SH-SY5Y (cell line): ENCODE measurements at regions not wholly inside any gene's neighbourhood (a gene's known extent, or its start where the extent isn't known, plus 50 kb on each side); places are given as distances from the start of the nearest gene placed in this dataset.

ENCODE experiments used
- GATA2 ChIP-seq: IDR thresholded peaks from 2 replicates; pipeline ENCODE4 v1.6.1; 2011; ENCODE audit warnings: mild to moderate bottlenecking, low read depth, low read length
- GATA3 ChIP-seq: IDR thresholded peaks from 2 replicates; pipeline ENCODE4 v1.6.1; 2011; ENCODE audit warnings: low read depth, mild to moderate bottlenecking, low read length, moderate library complexity

DNA sequence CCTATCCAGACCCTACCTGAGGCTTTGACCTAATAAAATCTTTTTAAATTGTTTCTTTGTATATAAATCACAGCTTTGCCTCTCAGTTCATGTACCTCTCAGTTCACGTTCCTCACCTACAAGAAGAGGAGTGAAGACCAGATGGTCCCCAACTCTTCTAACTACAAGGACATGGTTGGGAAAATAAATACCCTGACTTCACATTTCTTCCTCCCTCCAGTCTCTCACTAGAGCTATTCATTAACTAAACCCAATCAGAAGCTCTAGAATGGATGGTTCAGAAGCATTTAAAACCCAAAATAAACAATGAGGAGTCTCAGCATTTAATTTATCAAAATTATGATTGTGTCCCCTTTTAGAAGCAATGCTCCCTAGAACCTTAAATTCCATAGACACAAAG is 97.3 kb upstream of the AGTR1 start:
- TF ChIP-seq GATA2: no peak
- no peak for TF ChIP-seq GATA3

DNA sequence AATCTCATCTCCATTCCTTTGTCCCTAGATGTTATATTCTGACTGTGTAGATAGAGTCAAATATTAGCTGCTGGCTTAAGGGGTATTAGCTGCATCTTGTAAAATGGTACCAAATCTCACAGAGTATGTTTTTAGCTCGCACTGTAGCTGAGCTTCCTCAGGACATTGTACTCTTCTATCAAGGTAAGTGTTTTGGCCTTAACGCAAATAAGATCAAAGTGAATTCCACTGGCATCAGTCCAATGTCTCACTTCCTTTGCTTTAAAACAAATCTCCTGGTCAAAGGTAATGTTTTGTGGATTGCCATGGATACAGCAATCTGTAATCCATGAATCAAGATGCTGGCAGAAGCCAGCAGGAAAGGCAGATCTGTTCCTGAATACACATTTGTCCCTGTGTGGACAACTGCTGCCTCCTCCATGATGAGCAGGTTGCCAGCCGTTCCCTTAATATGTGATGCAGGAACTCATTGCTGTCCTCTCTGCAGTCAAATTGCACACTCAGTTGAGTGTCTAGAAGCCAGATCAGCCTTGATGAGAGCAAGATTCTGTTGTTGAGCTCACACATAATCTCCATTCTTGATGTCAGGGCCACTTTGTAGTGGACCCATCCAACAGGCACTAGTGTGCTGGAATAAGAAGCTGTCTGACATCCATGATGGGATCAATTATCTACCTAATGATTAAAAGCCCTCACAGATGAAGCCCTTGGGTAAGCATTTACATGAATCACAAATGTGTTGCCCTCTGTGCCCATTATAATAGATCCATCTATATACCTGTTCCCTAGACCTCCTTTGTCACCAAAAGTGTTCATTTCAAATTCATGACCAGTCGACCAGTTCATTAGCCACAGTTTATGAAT is 96.6 kb upstream of the AGTR1 start:
- TF ChIP-seq GATA2 (no peak), GATA3 (no peak)

DNA sequence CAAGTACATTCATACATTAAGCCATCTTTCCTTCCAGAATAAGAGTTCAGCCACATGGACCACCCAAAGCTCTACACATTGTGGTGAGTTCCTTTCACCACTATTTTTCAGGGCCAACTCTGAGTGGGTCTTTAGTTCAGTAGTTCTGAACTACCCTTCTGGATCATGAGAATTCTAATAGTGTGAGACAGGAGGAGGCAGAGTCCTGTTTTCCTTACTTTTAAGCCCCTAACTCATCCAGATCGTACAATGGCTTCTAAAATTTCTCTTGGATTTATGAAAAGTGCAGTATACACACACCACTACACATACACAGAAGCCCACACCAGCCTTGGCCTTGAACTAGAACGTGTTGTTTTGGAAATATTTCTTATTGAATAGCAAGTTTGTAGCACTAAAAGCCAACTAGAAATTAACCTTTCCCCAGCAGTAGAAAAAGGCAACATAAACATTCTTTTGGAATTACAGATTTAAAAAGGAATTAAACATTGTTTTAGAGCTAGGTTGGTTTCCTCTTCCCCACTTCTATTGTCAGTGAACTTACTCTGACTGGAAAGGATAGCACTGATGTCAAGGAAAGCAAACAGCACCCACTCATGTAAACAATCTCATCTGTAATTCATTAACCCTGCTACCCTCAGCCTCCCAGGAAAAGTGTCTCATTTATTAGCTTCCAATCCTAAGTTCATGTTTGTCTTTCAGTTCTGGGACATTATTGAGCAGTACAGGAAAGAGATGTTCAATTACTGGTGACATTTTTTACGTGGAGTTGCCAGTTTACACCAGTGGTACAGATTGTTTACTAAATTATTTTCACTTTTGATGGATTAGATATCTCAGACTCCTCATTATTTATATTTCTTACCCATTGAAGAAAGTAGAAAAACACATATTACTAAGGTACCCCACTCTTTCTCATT is 95.7 kb upstream of the AGTR1 start:
- TF ChIP-seq GATA2 (no peak), GATA3 (no peak)

DNA sequence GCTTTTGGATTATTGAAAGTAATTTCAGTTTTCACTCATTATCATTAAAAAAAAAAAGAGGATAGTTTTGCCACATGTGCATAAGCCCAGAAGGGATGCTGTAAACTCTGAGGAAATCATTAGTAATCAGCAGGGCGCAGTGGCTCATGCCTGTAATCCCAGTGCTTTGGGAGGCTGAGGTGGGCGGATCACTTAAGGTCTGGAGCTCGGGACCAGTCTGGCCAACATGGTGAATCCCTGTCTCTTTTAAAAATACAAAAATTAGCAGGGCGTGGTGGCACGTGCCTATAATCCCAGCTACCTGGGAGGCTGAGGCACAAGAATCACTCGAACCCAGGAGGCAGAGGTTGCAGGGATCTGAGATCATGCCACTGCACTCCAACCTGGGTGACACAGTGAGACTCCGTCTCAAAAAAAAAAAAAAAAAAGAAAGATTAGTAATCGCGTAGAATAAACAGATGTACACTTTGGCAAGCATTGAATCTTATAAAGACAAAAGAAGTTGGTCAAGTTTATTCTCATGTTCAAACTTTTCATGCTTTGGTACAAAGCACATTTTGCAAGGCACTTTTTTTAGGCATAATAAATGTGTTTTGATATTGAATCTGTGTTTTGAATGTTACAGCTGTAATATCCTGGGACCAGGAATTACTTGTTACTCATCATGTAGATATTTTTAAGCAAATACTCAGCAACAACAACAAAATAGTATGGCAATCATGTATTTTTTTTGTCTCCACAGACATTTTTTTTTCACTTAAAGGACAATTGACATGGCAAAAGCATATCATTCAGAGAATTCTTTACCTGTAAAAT is 93.2 kb upstream of the AGTR1 start:
- TF ChIP-seq GATA2 (no peak), GATA3 (no peak)

DNA sequence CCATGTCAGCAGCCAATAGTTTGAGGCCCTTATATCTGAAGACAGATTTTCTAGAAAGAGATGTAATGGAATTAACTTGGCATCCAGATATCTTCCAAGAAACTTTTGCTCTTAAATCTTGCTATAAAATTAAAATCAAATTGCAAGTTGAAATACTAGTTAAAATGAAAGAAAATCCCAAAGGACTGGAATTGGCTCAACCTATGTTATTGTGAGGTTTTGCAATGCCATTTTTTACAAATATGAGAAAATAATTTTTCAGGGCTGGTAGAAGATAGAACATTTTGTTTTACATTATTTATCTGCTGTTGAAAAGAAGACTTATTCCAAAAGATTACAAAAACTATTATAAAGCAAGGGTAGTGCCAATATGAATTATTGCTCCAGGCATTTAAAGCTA is 92.2 kb upstream of the AGTR1 start:
- TF ChIP-seq GATA2 (no peak), GATA3 (no peak)

DNA sequence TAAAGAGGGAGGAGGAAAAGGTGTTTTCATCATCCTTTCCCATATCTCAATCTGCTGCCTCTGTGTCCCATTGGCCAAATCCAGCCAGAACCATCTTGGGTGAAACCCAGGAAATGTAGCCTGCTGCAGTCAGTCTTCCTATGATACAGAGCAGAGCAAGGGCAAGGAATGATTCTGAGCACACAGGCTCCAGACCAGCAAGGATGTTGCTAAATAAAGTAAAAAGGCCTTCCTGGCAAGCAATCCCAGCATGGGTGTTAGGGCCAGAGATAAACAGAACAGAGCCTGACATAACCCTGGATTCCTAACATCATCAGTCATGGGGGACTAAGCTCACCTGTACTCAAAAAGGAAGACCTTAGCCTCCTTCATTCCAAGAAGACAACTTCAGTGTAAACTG is 90.7 kb upstream of the AGTR1 start:
- TF ChIP-seq GATA3 (no peak), GATA2 (no peak)

DNA sequence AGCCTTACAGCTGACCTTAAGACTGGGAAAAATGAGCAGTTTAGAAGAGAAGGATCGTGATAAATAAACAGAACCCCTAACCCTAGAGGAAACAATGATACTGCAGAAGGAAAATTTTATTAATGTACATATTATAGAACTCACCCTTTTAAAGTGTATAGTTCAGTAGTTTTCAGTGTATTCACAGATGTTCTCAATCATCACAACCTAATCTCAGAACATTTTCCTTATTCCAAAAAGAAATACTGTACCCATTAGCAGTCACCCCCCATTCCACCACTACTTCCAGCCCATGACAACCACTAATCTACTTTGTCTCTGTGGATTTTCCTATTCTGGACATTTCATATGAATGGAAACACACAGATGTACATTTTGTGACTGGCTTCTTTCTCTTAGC is 90.2 kb upstream of the AGTR1 start:
- no peak for TF ChIP-seq GATA2
- TF ChIP-seq GATA3: no peak

DNA sequence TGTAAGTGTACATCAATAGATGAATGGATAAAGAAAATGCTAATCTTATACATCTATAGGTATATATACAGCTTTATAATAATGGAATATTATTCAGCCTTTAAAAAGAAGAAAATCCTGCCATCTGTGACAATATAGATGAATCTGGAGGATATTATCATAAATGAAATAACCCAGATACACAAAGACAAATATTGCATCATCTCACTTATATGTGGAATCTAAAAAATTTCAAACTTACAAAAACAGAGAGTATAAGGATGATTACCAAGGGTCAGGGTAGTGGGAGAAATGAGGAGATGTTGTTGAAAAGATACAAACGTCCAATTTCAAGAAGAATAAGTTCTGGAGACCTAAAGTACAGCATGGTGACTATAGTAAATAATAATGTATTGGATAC is 85.4 kb upstream of the AGTR1 start:
- TF ChIP-seq GATA3 (no peak), GATA2 (no peak)

DNA sequence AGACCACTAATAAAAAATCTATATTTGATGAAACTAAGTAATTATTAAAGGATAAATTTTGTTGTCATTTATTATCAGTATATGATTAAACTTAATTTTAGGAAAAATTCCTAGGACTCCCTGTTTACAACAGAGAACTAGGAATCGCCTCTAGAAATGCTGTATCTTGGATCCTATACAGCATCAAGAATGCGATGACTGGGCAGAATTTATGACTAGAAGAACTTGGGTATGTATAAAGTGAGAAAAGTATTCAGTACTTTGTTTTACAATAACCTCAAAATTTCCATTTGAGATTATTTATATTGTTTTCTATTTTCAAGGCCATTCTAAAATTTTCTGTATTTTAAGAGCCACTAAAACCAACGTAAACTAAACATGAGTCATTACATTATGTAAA is 82.3 kb upstream of the AGTR1 start:
- no peak for TF ChIP-seq GATA3
- no peak for TF ChIP-seq GATA2

DNA sequence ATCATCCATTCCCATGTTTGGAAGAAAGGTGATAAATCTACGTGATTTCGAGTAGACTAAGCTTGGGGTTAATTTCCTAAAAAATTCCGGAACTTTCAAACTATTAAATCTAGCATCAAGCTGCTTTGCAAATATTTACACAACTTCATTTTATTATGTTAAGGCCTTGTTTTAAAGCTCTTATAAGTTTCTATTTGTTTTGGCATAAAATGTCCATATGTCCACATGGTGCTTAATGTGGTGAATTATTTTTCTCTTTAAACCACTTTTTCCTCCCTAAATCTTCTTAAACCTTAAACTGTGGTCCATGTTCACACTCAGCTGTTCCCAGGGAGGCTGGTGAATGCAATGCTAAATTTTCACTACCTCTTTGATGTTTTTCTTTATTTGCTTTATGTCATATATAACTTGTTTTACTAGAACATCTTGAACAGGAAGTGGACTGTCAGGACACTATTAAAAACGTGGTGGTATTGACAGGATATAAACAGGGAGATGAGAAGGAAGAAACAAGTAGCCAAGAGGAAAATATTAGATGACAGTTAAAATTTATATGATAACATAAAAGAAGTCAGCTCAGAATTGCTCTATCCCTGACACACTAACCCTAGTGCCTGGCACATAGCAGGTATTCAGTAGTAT is 72.5 kb upstream of the AGTR1 start:
- no peak for TF ChIP-seq GATA3
- TF ChIP-seq GATA2: no peak

DNA sequence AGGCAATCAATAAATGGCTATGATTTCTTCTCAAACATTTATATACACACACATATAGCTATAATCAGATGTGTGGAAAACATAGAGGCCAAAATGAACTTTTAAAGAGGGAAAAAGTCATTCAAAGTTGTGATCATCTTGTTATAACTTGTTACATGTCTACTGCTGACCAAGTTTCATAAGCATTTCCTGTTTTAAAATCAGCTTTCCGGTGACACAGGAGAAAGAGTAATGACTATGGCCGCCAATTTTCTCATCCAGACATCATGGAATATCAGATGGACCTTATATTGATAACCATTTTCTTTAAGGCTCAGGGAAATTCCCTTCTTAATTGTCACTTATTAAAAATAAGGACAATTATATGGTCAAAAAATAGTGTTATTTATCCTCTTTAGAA is 71.7 kb upstream of the AGTR1 start:
- TF ChIP-seq GATA3: no peak
- TF ChIP-seq GATA2: no peak

DNA sequence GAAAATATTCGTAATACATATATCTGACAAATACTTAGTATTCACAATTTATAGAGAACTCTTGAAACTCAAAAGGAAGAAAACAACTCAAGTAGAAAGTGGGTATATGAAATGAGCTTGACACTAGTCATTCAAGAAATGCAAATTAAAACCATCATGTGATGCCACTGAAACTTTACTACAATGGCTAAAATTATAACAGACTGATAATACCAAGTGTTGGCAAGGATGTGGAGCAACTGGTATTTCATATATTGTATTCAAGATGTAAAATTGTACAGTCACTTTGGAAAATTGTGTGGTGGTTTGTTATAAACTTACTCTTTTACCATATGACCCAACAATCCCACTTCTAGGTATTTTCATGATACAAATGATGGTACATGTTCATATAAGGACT is 68.7 kb upstream of the AGTR1 start:
- TF ChIP-seq GATA2 (no peak), GATA3 (no peak)

DNA sequence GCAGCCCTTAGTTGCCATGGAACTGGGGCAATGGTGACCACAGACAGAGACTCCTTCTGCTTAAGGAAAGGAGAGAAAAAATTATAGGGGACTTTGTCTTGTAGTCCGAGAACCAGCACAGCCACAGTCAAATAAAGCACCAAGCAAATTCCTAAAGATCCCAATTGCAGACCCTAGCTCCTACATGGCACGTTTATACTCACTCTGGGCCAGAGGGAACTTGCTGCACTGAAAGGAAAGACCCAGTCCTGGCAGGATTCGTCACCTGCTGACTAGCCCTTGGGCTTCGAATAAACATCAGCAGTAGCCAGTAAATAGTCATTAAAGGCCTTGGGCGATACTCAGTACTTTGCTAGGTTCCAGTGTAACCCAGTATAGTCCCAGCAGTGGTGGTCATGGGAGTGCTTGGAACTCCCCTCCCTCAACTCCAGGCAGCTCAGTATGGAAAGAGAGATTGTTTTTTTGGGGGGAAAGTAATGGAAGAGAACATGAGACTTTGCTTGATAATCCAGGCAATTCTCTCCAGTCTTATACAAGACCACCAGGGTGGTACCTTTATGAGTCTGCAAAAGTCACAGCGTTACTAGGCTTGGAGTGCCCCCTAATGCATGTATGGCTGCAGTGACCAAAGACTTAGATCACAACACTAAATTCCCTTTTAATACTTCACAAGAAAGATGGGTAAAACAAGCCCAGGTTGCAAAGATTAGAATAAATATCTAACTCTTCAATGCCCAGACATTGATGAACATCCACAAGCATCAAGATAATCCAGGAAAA is 66.4 kb upstream of the AGTR1 start:
- TF ChIP-seq GATA3 (no peak), GATA2 (no peak)
